HTR-8/SVneo (cell line): ENCODE measurements at regions not wholly inside any gene's neighbourhood (a gene's known extent, or its start where the extent isn't known, plus 50 kb on each side); places are given as distances from the start of the nearest gene placed in this dataset.

Experiments used
- DNase-seq: peaks from one replicate; pipeline ENCODE4 v3.0.0; 2011; ENCODE audit warnings: low spot score, mixed read lengths; ENCODE audit not compliant: insufficient read length
- FAIRE-seq: peaks from 2 replicates; lab custom pipeline; 2011; peaks lifted over from hg19 to GRCh38; lab: Jason Lieb, UNC

- peak; percentile 80 for FAIRE-seq
- DNase-seq = no peak
These were observed 220.0 kb downstream of the ANKRD60 start for GRCh38 chr20:58008413-58008812.

- peak; percentile 84 for FAIRE-seq
- no peak for DNase-seq
These were observed 220.5 kb downstream of the ANKRD60 start for GRCh38 chr20:58007947-58008346.

DNA sequence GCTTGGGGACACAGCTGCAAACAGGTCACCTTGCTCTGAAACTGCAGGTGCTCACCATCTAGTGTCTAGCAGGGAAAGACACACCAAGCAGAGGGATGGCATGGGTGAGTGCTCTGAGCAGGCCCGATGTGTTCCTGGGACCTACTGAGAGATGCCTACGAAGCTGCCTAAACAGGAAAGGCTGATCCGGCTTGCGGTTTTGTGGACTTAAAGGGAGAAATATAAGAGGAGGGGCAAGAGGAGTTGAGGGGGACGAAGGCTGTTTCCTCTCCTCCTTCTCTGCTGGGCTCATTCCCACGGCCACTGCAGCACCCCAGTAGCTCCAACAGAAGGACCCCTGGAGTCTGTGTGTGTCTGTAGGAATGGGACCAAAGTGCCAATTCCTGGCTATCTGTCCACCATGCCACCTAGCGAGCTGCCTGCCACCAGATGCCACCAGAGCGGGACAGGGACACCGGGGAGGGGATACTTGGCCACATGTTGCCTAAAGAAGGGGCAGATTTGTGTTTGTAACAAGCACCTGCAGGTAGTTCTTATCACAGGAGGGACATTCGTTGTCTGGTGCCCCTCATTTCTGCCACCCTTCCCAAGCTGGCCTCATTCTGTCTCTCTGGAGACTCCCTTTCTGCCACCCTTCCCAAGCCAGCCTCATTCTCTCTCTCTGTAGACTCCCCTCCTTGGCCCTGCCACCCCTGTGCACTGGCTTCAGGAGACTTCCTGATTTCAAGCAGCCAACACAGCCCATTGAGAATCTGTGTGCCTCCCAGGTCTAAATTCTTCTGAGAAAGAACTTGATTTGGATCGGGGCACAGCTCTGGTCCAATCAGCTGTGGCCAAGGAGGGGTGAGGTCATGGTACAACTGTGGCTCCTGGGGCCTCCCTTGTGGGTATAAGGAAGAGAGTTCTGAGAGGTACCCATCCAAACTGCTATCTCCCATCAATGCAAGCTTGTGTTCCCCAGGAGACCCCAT, 221.8 kb downstream of the ANKRD60 start:
- peak; percentile 88 for FAIRE-seq
- DNase-seq = no peak

GRCh38 chr20:58005581-58006345, 222.7 kb downstream of the ANKRD60 start:
- FAIRE-seq (no peak), DNase-seq (no peak)

GRCh38 chr20:58004900-58005299, 223.6 kb downstream of the ANKRD60 start:
- DNase-seq = no peak
- no peak for FAIRE-seq

DNA sequence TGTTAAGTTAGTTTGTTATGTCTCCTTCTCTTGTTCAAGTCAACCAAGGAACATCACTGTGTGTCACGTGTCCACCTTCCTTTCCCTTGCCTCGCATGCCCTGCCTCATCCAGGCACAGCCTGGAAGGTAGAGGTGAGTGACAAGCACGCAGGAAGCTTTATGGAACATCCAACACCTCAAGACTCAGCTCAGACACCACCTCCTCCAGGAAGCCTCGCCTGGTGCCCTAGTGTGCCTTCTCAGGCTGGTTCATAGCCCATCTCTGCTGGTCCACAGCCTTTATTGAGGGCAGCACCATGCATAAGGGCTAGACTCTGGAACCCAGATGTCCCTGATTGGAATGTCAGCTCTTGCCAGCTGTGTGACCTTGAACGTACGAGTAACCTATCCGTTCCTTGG, 224.3 kb downstream of the ANKRD60 start:
- FAIRE-seq (peak; percentile 98), DNase-seq (no peak)

GRCh38 chr20:58003525-58003924, 224.9 kb downstream of the ANKRD60 start:
- no peak for DNase-seq
- FAIRE-seq = peak; percentile 9

GRCh38 chr20:58002901-58003300, 225.6 kb downstream of the ANKRD60 start:
- FAIRE-seq = peak; percentile 72

DNA sequence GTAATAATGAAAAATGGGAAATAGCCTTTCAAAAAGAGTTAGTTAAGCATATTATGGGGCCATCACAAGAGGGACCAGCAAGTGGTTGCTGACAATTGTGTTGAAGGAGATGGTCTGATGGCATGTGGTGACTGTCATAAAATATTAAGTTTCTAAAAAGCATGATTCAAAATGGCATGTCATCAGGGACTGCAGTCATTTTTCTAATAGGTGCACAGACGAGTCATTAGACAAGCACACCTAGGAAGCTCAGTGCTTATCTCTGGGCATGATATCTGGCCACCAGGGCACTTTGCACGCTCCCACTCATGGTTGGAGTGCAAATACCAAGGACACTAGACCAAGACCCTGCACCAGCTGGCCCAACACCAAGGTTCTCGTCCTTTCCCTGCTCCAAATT, 226.5 kb downstream of the ANKRD60 start:
- FAIRE-seq (no peak), DNase-seq (no peak)

More at GRCh38 chr20:58002901-58003300, 225.6 kb downstream of the ANKRD60 start:
- DNase-seq = no peak

GRCh38 chr20:58001381-58001780, 227.1 kb downstream of the ANKRD60 start:
- FAIRE-seq = peak; percentile 95

DNA sequence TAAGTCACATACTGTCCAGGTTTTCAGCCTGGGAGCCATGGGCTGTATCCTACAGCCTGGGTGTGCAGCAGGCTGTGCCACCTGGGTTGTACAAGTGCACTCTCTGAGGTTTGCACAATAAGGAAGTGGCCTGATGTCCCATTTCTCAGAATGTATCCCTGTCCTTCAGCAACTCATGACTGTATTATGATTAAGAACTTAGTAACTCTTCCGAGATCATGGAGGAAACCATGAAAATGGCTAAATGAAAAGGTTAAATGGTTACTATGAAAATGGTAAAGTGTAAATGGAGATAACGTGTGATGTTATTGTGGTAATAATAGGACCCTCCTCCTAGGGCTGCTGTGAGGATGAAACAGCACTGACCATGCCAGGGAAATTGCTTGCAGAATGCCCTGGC, 227.6 kb downstream of the ANKRD60 start:
- DNase-seq (no peak), FAIRE-seq (no peak)

More at GRCh38 chr20:58001381-58001780, 227.1 kb downstream of the ANKRD60 start:
- DNase-seq = no peak

GRCh38 chr20:57999465-58000111, 228.9 kb downstream of the ANKRD60 start:
- DNase-seq = no peak
- FAIRE-seq = no peak

DNA sequence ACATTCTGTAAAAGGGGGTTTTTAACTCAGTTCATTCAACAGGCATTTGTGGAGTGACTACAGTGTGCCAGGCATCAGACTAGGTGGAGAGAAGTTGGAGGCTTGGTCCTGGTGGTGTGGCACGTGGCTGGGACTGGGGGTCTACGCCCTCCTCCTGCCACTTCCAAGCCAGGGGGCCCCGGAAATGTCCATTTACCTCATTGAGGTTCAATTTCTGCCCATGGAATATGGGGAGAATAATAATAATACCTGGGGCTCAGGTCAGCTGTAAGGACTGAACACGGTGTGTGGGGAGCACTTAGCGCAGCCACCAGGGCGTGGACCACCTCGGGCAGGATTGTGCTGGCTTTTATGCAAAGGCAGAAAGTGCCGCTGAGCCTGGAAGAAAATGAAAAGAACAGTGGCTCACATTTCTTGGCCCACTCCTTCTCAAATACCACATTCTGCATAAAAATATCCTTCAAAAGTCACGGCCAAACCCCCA, 229.4 kb downstream of the ANKRD60 start:
- FAIRE-seq (peak; percentile 85), DNase-seq (no peak)

DNA sequence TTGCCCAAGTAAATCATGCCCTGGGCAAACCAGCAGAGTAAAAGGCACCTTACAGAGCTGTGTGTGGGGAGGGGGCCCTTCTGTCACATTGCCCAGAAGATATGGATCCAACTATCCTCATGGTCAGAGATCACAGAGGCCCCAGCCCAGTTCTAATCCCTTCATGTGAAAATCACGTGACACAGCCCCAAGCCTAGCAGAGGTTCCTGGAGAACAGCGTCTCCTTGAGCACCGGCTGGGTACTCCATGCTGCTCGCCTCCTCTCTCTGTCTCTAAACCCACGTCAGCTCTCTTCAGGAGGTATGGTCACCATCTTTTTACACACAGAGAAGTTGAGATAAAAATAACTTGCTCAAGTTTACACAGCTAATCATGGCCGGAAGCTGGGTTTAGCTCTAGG, 230.2 kb downstream of the ANKRD60 start:
- DNase-seq (no peak), FAIRE-seq (peak; percentile 44)

DNA sequence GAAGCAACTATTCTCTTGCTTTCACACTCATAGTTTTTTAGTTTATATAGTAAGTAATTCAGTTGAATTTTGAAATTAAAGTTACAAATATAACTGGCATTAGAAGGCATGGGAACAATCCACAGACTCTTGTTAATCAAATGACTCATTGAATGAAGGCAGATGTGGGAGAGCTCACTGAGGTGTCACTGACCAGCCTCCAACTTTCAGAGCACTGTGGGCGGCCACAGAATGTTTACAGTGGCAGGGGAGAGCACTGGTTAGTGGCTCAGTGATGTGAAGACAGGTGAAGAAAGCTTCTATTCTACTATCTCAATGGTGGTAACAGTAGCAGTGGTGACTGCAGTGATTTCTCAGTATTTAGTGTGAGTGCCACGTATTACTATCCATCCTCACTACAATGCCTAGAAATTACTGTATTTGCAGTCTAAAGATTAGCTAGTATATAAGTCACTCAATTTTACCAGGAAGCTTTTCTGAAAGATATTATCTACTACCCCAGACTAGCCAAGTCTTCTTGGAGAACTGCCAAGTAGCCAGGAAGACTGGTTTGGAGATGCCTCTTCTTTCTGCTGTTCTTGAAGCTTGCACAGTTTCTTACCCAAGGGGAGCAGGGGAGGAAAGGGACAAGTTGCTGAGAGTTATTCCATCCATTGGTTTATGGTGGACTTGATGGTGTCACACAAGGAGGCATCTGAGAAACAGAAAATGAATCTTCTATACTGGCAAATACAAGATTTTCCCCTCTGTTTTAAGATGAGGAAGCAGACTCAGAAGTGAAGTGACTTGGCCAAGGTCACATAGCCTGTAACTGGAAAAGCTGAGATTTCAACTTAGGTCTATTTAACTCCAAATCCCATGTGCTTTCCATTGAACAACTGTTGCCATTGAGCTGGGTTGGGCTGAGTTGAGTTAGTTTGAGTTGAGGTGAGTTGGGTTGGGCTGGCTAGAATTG, 231.2 kb downstream of the ANKRD60 start:
- no peak for DNase-seq
- peak; percentile 92 for FAIRE-seq

DNA sequence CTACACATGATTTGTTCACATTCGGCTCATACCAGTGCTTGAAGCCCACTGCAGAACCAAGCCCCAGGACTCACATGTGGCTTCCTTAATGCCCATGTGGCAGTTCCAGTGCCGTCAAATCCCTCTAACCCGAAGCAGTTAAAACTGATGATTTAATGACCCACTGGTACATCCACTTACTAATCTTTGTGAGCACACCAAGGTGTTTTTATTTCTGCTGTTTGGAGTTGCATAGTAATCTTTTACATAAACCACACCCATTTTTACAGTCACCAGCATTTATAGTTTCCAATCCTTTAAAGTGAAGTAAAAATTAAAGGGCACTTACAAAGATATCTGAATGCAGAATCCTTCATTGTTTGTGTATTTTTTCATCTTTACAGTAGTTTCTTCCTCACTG, 232.0 kb downstream of the ANKRD60 start:
- FAIRE-seq (peak; percentile 83), DNase-seq (no peak)

GRCh38 chr20:57995381-57995977, 233.0 kb downstream of the ANKRD60 start:
- no peak for FAIRE-seq

DNA sequence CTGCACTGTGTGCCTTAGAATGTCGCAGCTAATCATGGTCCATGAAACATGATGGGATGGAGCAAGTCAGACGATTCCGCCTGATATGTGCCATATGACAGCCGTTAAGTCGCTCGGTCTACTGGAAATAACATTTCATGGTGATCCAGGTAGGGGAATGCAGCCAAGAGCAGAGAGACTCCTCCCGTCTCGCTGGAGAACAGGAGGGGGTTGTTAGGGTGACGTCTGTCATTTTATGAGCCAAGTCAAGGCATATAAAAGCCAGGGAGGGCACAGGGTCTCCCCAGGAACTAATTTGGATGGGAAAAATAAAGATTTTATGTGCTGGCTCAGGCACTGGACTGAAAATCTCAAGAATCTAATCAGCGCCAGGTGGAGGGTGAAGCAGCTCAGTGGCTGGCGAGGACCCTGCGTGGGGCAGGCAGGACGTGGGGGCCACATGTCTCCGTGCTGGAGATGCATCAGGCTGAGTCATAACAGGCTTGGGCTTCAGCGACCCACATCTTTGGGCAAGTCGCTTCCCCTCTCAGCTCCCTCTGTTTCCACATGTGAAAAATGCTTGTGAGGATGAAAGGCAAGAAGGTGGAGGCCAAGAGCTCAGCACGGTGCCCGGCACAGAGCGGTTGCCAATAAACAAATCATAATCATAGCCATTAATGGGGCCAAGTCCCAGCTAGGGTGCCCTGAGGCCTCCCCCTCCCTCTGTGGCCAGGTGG, 234.6 kb downstream of the ANKRD60 start:
- peak; percentile 49 for FAIRE-seq
- DNase-seq = no peak

More at GRCh38 chr20:57995381-57995977, 233.0 kb downstream of the ANKRD60 start:
- DNase-seq = no peak
